GM18868 (cell line): ENCODE measurements at regions not wholly inside any gene's neighbourhood (a gene's known extent, or its start where the extent isn't known, plus 50 kb on each side); places are given as distances from the start of the nearest gene placed in this dataset.
"Not testable (repeated sequence)": the region's sequence is repeated elsewhere in the genome, so short reads cannot be mapped to it uniquely, and the experiment has no call there.

ENCODE experiments used
- ATAC-seq: cut with Tn5 transposase; IDR thresholded peaks from one replicate; pipeline ENCODE4 v1.9.1; 2021; ENCODE audit warnings: mild to moderate bottlenecking, moderate library complexity; ENCODE audit not compliant: unreplicated experiment

GRCh38 chr3:95775486-95776094 is 1038.8 kb upstream of the EPHA6 start:
- ATAC-seq: no peak

GRCh38 chr3:95781598-95781997 is 1032.8 kb upstream of the EPHA6 start:
- ATAC-seq: no peak

DNA sequence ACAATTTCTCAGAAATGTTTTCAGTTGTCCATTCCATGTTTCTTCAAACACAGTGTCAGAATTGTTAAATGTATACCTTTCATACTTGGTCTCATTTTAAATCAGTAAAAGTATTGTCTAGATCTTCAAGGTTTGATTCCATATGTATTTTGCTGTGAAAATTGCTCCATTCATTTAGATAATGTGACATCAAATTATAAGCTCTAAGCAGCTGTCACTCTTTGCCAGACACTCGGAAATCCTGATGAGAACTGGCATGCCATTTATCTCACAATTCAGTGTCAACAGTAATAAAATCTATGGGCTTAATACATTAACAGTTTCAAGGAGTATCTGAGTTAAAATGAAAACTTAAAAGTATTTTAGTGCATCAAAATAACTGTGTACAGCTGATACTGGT is 1025.3 kb upstream of the EPHA6 start:
- no peak for ATAC-seq

DNA sequence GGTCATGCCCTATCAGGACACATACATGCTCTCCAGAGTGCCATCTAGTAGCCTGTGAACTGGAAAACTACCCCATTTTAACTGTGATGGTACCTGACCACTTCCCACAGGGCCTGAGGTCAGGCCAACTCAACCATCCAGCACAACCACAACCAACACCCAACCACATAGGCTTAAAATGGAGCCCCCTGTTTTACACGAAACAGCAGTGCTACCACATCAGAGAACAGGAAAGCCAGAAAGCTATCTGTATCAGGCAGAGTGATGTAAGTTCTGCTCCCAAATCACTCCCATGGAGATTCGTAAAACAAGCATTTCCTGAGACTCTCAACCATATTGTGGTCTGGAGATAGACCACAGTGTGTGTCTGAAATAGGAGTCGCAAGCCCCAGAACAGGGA is 1017.3 kb upstream of the EPHA6 start:
- no peak for ATAC-seq

DNA sequence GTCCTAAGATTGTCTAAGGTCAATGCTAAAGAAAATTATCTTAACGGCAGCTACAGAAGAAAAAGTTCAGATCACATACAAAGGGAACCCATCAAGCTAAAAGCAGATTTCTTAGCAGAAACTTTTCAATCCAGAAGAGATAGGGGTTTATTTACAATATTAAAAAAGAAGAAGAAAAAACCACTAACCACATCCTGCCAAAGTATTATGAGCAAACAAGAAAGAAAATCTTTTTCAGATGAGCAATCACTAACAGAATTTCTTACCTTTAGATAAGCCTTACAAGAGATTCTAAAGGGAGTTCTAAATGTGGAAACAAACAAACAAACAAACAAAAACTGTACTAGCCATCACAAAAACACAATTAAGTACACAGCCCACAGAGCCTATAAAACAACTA is 1015.8 kb upstream of the EPHA6 start:
- no peak for ATAC-seq

DNA sequence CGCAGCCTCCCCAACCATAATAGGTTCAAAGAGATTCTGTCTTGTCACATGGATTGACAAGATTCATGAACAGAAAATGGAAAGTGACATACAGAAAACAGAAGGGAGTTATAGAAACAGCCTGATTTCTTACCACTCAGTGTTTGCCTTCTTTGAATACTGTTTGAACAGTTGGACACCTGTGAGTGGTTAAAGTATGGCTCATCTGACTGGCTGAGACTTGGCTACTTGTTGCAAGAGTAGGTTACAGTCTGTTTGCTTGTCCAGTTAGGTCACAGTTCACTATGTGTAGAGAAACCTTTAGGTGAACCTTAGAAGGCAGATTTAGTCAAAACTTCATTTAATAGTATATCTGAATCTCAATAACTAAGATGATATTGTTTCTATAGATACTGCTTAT is 1003.9 kb upstream of the EPHA6 start:
- no peak for ATAC-seq

DNA sequence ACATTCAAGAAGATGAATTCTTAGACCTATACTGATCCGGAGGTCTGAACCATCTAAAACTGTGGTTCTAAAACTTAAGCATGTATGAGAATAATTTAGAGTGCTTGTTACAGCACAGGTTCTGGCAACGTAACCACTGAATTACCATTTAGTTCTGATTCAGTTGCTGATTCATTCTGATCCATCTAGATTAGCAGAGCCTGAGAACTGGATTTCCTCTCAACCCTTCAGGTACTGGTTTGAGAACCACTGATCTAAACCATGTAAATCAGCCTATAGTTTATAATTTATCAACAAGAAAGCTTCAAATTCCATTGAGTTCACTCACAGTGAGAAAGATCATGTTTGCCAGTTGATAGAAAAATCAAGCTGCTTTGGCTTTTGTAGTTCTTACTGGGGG is 1001.1 kb upstream of the EPHA6 start:
- no peak for ATAC-seq

DNA sequence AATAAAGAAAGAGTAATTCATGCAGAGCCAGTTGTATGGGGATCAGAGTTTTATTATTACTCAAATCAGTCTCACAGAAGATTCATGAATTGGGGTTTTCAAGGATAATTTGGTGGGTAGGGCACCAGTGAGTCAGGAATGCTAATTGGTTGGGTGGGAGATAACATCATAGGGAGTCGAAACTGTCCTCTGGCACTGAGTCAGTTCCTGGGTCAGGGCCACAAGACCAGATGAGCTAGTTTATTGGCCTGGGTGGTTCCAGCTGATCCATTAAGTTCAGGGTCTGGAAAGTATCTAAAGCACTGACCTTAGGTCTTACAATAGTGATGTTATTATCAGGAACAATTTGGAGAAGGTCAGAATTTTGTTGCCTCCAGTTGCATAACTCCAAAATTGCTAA is 998.6 kb upstream of the EPHA6 start:
- no peak for ATAC-seq

DNA sequence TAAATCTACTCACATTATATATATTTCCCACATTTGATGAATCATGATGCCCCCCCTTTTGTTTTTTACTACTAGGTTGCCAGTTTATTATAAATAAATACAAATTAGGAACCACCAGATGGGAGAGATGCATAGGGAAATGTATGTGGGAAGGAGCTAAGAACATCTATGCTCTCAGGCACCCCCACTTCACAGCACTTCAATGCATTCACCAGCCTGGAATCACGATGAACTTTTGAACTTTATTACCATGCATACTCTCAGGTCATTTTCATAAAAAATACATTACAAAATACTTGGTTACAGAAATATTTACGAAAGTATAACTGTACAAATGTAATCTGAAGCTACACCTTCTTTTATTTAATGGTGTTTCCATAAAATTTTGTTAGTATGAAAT is 988.0 kb upstream of the EPHA6 start:
- no peak for ATAC-seq

DNA sequence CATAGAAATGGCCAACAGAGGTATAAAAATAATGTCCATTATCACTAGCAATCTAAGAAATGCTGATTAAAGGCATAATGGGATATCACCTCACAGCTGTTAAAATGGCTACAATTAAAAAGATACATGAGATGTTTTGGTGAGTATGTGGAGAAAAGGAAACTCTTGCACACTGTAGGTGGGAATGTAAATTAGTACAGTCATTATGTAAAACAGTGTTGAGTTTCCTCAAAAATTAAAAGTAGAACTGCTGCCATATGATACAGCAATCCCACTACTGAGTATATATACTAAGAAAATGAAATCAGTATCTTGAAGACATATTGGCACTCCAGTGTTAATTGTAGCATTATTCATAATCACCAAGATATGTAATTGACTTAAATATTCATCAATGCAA is 982.2 kb upstream of the EPHA6 start:
- ATAC-seq: no peak

- ATAC-seq: not testable (repeated sequence)
These were observed 953.8 kb upstream of the EPHA6 start for GRCh38 chr3:95860628-95861027.

- no peak for ATAC-seq
These were observed 930.6 kb upstream of the EPHA6 start for GRCh38 chr3:95883801-95884200.

- no peak for ATAC-seq
These were observed 927.8 kb upstream of the EPHA6 start for GRCh38 chr3:95886616-95887015.

- ATAC-seq: no peak
These were observed 927.3 kb upstream of the EPHA6 start for GRCh38 chr3:95887114-95887513.

GRCh38 chr3:95894820-95895219 is 919.6 kb upstream of the EPHA6 start:
- ATAC-seq: no peak

DNA sequence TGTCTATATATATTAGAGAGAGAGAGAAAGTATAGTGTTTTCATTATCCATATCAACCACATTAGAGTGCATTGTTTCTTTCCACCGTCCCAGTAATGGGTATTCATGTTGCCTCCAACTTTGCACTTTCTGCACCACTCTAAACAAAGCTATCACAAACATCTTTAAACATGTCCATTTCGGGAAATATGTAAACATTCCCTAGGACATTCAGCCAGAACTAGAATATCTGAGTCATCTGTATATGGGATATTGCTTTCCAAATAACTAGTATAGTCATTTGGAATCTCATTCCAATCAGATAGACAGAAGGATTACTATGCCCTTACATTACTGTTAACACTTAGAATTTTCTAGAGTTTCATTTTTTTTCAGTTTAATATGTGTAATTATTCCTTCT is 914.9 kb upstream of the EPHA6 start:
- ATAC-seq: no peak

DNA sequence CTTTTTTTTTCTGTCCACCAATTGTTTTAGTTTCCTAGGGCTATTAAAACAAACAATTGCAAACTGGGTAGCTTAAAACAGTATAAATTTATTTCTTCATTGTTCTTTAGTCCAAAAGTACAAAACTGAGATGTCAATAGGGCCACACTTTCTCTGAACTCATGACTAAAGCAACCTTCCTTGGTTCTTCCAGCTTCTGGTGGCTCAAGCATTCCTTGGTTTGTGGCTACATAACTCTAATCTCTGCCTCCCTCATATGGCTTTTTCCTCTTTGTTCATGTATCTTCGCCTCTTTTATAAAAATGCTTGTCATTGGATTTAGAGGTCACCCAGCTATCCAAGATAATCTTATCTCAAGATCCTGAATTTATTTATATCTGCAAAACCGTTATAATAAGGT is 914.5 kb upstream of the EPHA6 start:
- no peak for ATAC-seq

GRCh38 chr3:95901948-95902347 is 912.4 kb upstream of the EPHA6 start:
- no peak for ATAC-seq

DNA sequence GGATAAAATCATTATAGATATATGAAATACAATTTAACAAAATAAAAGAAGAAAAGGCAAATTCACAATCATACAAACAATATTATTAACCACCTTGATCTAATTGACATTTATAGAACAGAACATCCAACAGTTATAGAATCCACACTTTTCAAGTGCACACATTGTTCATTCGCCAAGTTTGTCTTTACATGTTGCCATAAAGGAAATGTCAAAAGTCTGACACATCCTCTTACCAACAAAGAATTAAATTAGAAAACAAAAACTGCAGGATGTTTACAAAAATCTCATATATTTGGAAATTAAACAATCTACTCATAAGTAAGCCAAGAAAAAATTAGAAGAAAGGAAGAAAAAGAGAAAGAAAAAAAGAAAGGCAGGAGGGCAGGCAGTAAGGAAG is 909.2 kb upstream of the EPHA6 start:
- ATAC-seq: no peak

GRCh38 chr3:95911767-95912166 is 902.6 kb upstream of the EPHA6 start:
- ATAC-seq: no peak

- ATAC-seq: peak; percentile 52
These were observed 890.7 kb upstream of the EPHA6 start for GRCh38 chr3:95923496-95924210.

DNA sequence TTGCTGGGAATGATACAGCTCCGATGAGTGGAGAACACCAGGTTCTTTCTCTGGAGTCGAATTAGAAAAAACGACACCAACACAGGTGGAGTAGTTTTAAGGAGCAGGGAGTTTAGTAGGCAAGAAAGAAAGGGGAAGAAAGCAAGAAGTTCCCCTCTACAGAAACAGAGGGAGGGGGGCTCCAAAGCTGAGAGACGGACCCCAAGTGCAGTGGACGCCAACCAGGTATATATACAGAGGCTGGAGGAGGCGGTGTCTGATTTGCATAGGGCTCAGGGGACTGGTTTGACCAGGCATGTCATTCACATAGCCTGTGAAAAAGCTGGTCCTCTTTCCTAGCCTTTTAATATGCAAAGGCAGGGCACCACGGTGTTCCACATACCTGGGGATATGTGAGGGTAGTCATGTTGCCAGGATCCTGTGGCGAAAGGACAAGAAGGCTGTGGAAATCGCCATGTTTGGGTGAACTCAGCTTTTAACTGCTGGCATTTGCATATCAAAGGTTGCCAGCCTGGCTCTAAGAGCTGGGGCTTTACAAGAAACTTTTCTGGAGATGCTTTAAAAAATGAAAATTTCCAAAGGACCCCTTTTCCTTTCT is 887.4 kb upstream of the EPHA6 start:
- no peak for ATAC-seq

GRCh38 chr3:95934181-95934580 is 880.2 kb upstream of the EPHA6 start:
- no peak for ATAC-seq
